ENCODE measurements at regions not wholly inside any gene's neighbourhood (a gene's known extent, or its start where the extent isn't known, plus 50 kb on each side); places are given as distances from the start of the nearest gene placed in this dataset.
"Not testable (repeated sequence)": the region's sequence is repeated elsewhere in the genome, so short reads cannot be mapped to it uniquely, and the experiment has no call there.

DNA sequence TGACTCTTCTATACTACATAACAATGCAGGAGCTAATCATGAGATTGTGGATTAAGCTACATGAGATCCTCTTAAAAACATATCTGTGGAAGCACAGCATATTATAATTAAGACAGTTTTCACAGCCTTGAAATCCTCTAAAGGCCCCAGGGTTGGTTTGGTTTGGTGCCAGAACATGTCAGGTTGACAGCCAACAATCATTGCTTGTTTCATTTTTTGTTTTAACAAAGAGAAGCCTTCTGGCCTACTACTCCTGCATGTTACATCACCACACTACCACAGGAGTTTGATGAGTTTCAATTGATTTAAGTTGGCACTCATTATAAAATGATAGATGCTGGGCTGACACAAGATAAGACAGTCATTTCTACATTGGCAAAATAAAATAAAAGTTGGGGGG lies 255.9 kb upstream of the ERBB4 start:
- Histone ChIP-seq H3K9me2 (replicated peaks; ENCODE audit: low read depth, low read length) (no peaks in the 10 kb centered on the region), H3K9me3 (ENCODE audit: insufficient read depth, low read depth, low read length) (no peaks in the 10 kb centered on the region), H4K20me1 (ENCODE audit: insufficient read depth, low read length, poor library complexity, severe bottlenecking) (no peaks in the 10 kb centered on the region), H3K4me2 (ENCODE audit: low read depth, low read length, poor library complexity, severe bottlenecking) (no peak overlapping the region), H3K36me3 (ENCODE audit: insufficient read depth, low read length) (no peaks in the 10 kb centered on the region), H3K4me3 (ENCODE audit: low read length, poor library complexity, severe bottlenecking) (no peak overlapping the region), H2AFZ (ENCODE audit: low read length) (no peak overlapping the region), H3F3A (ENCODE audit: low read depth) (no peaks in the 10 kb centered on the region), H3K4me1 (ENCODE audit: insufficient read depth, low read length, poor library complexity, severe bottlenecking) (no peaks in the 10 kb centered on the region), H3K79me2 (ENCODE audit: insufficient read depth, low read length) (no peaks in the 10 kb centered on the region), H3K9ac (ENCODE audit: low read depth, low read length, poor library complexity, severe bottlenecking) (no peak overlapping the region), H3K27me3 (ENCODE audit: insufficient read depth, low read length, poor library complexity, severe bottlenecking) (no peaks in the 10 kb centered on the region)
- TF ChIP-seq CTCF (conservative IDR thresholded peaks at IDR 0.05; ENCODE audit: low read length): no peak
- TF ChIP-seq EZH2phosphoT487 (IDR thresholded peaks at IDR 0.05; ENCODE audit: borderline replicate concordance): no peak

DNA sequence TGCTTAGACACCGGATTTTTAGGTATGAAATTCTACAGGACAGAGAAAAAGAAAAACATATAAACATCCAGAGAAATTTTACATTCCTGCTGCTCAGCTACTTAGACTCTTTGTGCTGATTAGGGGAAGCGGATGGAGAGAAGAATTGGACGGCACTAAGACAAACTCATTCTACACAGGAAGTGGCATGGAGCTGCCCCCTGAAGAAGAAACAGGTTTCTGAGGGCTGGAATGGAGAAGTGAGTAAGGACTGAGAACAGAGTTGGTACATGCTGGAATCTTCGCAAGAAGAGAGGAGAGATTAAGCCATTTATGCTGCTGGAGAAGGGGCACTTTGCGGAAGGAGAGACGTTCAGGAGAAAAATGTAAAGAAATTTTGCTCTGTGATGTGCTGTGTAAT lies 253.0 kb upstream of the ERBB4 start:
- H3K4me3 ChIP-seq (ENCODE audit: low read length, poor library complexity, severe bottlenecking): no peak overlapping the region
- no peak overlapping the region for H3K9ac ChIP-seq (ENCODE audit: low read depth, low read length, poor library complexity, severe bottlenecking)
- no peaks in the 10 kb centered on the region for H3K27me3 ChIP-seq (ENCODE audit: insufficient read depth, low read length, poor library complexity, severe bottlenecking)

DNA sequence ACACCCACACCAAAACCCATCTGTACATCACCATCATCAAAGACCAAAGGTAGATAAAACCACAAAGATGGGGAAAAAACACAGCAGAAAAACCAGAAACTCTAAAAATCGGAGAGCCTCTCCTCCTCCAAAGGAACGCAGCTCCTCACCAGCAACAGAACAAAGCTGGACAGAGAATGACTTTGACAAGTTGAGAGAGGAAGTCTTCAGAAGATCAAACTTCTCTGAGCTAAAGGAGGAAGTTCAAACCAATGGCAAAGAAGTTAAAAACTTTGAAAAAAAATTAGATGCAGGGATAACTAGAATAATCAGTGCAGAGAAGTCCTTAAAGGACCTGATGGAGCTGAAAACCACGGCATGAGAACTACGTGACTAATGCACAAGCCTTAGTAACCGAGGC lies 247.5 kb upstream of the ERBB4 start:
- H3K9me3 ChIP-seq (ENCODE audit: insufficient read depth, low read depth, low read length): peaks cover 17% of the 10 kb centered on the region
- not testable (repeated sequence) for H3K79me2 ChIP-seq (ENCODE audit: insufficient read depth, low read length); H3K4me1 ChIP-seq (ENCODE audit: insufficient read depth, low read length, poor library complexity, severe bottlenecking); H3K27me3 ChIP-seq (ENCODE audit: insufficient read depth, low read length, poor library complexity, severe bottlenecking); H3K9me2 ChIP-seq (replicated peaks; ENCODE audit: low read depth, low read length); H3K4me3 ChIP-seq (ENCODE audit: low read length, poor library complexity, severe bottlenecking); H3K9ac ChIP-seq (ENCODE audit: low read depth, low read length, poor library complexity, severe bottlenecking); H2AFZ ChIP-seq (ENCODE audit: low read length); H3K4me2 ChIP-seq (ENCODE audit: low read depth, low read length, poor library complexity, severe bottlenecking); H3F3A ChIP-seq (ENCODE audit: low read depth); H3K36me3 ChIP-seq (ENCODE audit: insufficient read depth, low read length); H4K20me1 ChIP-seq (ENCODE audit: insufficient read depth, low read length, poor library complexity, severe bottlenecking)

More for the DNA sequence above, 253.0 kb upstream of the ERBB4 start:
- H3K9me2 ChIP-seq (replicated peaks; ENCODE audit: low read depth, low read length): no peaks in the 10 kb centered on the region
- no peaks in the 10 kb centered on the region for H3K36me3 ChIP-seq (ENCODE audit: insufficient read depth, low read length)
- H3F3A ChIP-seq (ENCODE audit: low read depth): no peaks in the 10 kb centered on the region
- no peaks in the 10 kb centered on the region for H3K4me1 ChIP-seq (ENCODE audit: insufficient read depth, low read length, poor library complexity, severe bottlenecking)
- no peaks in the 10 kb centered on the region for H3K9me3 ChIP-seq (ENCODE audit: insufficient read depth, low read depth, low read length)
- no peak overlapping the region for H2AFZ ChIP-seq (ENCODE audit: low read length)
- H3K79me2 ChIP-seq (ENCODE audit: insufficient read depth, low read length): no peaks in the 10 kb centered on the region
- no peak for TF ChIP-seq EZH2phosphoT487 (IDR thresholded peaks at IDR 0.05; ENCODE audit: borderline replicate concordance)
- TF ChIP-seq CTCF (conservative IDR thresholded peaks at IDR 0.05; ENCODE audit: low read length): no peak
- no peaks in the 10 kb centered on the region for H4K20me1 ChIP-seq (ENCODE audit: insufficient read depth, low read length, poor library complexity, severe bottlenecking)
- H3K4me2 ChIP-seq (ENCODE audit: low read depth, low read length, poor library complexity, severe bottlenecking): no peak overlapping the region

GRCh38 chr2:212777020-212777491 lies 238.5 kb upstream of the ERBB4 start:
- Histone ChIP-seq H2AFZ (ENCODE audit: low read length) (no peak overlapping the region), H3K9ac (ENCODE audit: low read depth, low read length, poor library complexity, severe bottlenecking) (no peak overlapping the region), H3K9me3 (ENCODE audit: insufficient read depth, low read depth, low read length) (no peaks in the 10 kb centered on the region), H3F3A (ENCODE audit: low read depth) (no peaks in the 10 kb centered on the region), H3K4me2 (ENCODE audit: low read depth, low read length, poor library complexity, severe bottlenecking) (peak overlapping the region; percentile 11), H3K36me3 (ENCODE audit: insufficient read depth, low read length) (no peaks in the 10 kb centered on the region), H3K27me3 (ENCODE audit: insufficient read depth, low read length, poor library complexity, severe bottlenecking) (no peaks in the 10 kb centered on the region), H3K9me2 (replicated peaks; ENCODE audit: low read depth, low read length) (no peaks in the 10 kb centered on the region), H4K20me1 (ENCODE audit: insufficient read depth, low read length, poor library complexity, severe bottlenecking) (no peaks in the 10 kb centered on the region), H3K79me2 (ENCODE audit: insufficient read depth, low read length) (no peaks in the 10 kb centered on the region), H3K4me3 (ENCODE audit: low read length, poor library complexity, severe bottlenecking) (no peak overlapping the region), H3K4me1 (ENCODE audit: insufficient read depth, low read length, poor library complexity, severe bottlenecking) (peaks cover 14% of the 10 kb centered on the region)
- peak; percentile 83 for TF ChIP-seq CTCF (conservative IDR thresholded peaks at IDR 0.05; ENCODE audit: low read length)
- no peak for TF ChIP-seq EZH2phosphoT487 (IDR thresholded peaks at IDR 0.05; ENCODE audit: borderline replicate concordance)
